HG03469 (cell line): ENCODE measurements at regions not wholly inside any gene's neighbourhood (a gene's known extent, or its start where the extent isn't known, plus 50 kb on each side); places are given as distances from the start of the nearest gene placed in this dataset.
"Not testable (repeated sequence)": the region's sequence is repeated elsewhere in the genome, so short reads cannot be mapped to it uniquely, and the experiment has no call there.

ENCODE experiments used
- ATAC-seq: cut with Tn5 transposase; IDR thresholded peaks from one replicate; pipeline ENCODE4 v1.9.1; 2021; ENCODE audit warnings: mild to moderate bottlenecking, moderate library complexity, moderate number of reproducible peaks; ENCODE audit not compliant: unreplicated experiment

DNA sequence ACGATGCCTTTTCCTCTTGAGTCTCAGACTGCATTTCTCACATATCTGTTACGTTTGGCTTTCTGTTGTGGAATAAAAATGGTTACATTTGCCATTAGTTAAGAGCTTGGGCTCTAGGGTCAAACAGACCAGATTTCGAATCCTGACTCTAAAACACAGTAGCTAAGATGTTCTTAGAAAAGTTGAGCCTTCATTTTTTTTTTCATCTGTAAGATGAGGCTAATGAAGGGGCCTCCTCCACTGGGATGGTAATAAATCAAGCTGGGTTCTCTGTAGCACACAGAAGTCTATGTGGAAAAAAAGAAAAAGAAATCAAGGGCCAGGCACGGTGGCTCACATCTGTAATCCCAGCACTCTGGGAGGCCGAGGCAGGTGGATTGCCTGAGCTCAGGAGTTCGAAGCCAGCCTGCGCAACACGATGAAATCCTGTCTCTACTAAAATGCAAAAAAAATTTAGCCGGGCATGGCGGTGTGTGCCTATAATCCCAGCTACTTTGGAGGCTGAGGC, 49.9 kb upstream of the CAPRIN1 start:
- ATAC-seq = no peak

- no peak for ATAC-seq
Observed at GRCh38 chr11:33999393-33999792, 52.1 kb upstream of the CAPRIN1 start.

DNA sequence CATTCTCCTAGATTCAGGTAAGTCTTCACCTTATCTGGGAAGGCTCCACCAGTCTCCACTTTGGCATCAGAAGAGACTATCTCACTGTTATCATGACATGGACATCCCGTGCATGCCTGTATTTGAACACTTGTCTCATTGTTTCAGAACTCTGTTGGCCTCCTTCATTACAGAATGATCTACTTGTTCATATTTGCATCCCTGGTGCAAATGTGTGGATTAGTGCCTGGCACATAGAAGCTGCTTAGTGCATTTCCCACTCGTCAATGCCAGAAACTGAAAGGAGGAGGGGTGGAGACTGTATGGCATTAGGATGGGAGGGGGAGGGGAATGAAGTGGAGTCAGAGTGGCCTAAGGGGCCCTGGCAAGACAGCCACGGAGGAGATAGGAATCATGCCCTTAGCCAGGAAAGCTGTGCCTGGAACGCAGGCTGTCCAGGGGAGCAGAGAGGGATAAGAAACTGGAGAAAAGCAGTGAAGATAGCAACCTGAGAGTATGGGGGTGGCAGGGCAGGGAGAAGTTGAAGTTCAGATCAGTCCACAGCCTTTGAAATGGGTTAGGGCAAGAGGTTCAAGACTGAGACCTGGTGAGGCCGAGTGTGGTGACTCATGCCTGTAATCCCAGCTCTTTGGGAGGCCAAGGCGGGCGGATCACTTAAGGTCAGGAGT, 53.8 kb upstream of the CAPRIN1 start:
- no peak for ATAC-seq

GRCh38 chr11:33996498-33997454, 54.8 kb upstream of the CAPRIN1 start:
- ATAC-seq = no peak

GRCh38 chr11:33994937-33995336, 56.6 kb upstream of the CAPRIN1 start:
- ATAC-seq = no peak

- ATAC-seq = not testable (repeated sequence)
Observed at GRCh38 chr11:33991136-33991535, 60.4 kb upstream of the CAPRIN1 start.

- ATAC-seq = not testable (repeated sequence)
Observed at GRCh38 chr11:33990131-33990530, 61.4 kb upstream of the CAPRIN1 start.

DNA sequence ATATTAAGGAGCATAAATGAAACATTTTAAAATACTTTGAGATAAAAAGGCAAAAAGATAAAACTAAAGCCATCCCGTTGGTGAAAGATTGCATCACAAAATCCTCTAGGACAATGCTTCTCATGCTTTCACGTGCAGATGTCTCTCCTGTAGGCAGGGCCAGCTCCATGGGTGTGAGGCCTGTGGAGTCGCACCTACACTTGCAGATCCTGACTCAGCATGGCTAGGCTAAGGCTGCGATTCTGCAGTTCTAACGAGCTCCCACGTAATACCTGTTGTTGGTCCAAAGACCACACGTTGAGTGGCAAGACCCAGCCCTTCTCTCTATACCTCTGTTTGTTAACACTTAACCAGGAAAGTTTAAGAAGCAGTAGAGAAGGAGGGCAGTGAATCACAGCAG, 62.1 kb upstream of the CAPRIN1 start:
- no peak for ATAC-seq

- ATAC-seq = no peak
Observed at GRCh38 chr11:33988586-33989370, 62.8 kb upstream of the CAPRIN1 start.

DNA sequence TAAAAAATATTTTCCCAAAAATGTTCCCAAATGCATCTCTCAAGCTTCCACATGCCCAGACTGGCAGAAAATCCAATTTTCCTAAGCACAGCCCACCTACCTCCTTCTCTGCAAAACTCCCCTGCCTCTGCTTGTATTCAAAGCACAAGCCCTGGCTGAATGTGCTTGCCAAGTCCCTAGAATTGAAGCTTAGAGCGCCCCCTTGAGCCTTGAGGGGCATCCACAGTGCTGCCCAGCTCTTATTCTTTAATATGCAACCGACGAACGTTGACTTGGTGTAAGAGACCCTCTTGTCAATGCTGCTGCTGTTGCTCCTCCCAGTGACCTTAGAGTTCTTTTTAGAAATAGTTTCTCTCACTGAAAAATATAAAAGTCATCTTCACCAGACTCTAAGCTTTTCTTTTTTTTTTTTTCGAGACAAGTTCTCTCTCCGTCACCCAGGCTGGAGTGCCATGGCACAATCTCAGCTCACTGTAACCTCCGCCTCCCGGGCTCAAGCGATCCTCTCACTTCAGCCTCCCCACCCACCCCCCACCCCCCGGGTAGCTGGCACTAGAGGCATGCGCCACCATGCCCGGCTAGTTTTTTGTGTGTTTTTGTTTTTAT, 63.5 kb upstream of the CAPRIN1 start:
- ATAC-seq = no peak

GRCh38 chr11:33987545-33987944, 64.0 kb upstream of the CAPRIN1 start:
- no peak for ATAC-seq

GRCh38 chr11:33986597-33987501, 64.7 kb upstream of the CAPRIN1 start:
- ATAC-seq = not testable (repeated sequence)

- no peak for ATAC-seq
Observed at GRCh38 chr11:33984682-33985389, 66.7 kb upstream of the CAPRIN1 start.

DNA sequence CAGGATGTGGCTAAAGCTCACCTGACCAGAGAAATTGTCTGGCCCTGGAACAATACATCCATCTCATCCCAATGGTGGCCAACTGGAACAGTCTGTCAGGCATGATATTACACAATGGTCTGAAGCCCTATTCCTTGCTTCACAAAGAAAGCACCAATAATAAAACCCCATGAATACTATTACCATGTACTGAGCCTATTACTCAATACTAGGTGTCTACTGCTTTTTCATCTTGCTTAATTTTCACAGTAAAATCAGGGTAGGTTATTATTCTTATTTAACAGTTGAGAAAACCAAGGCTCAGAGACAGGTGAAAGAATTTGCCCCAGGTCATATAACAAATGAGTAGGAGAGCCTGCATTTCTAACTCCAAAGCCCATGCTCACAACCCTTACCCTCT, 68.9 kb upstream of the CAPRIN1 start:
- ATAC-seq = no peak

GRCh38 chr11:33980897-33981296, 70.6 kb upstream of the CAPRIN1 start:
- ATAC-seq = no peak

DNA sequence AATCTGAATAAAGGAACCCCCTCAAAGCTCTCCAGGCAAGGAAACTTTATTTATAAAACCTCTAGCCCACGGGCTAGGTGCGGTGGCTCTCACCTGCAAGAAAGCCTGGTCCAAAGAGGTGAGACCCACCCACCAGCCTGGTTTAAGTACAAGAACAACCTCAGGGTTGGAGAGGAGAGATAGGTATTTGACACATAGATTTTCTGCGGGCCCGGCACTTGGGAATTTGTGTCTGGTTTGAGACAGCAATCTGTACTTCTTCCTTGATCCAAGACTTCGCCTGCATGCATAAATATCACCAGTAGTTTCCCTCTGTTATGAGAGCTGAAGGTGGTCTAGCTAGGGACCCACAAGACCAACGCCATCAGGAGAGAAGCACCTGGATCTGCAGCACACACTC, 73.2 kb upstream of the CAPRIN1 start:
- no peak for ATAC-seq

DNA sequence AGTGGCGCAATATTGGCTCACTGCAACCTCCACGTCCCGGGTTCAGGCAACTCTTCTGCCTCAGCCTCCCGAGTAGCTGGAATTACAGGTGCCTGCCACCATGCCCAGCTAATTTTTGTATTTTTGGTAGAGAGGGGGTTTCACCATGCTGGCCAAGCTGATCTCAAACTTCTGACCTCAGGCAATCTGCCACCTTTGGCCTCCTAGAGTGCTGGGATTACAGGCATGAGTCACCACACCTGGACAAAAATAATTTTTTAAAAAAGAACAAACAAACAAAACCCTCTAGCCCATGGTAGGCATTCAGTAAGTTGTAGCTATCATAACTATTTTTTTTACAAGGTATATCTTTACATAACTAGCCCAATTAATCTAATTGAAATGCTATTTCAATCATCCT, 73.9 kb upstream of the CAPRIN1 start:
- no peak for ATAC-seq

DNA sequence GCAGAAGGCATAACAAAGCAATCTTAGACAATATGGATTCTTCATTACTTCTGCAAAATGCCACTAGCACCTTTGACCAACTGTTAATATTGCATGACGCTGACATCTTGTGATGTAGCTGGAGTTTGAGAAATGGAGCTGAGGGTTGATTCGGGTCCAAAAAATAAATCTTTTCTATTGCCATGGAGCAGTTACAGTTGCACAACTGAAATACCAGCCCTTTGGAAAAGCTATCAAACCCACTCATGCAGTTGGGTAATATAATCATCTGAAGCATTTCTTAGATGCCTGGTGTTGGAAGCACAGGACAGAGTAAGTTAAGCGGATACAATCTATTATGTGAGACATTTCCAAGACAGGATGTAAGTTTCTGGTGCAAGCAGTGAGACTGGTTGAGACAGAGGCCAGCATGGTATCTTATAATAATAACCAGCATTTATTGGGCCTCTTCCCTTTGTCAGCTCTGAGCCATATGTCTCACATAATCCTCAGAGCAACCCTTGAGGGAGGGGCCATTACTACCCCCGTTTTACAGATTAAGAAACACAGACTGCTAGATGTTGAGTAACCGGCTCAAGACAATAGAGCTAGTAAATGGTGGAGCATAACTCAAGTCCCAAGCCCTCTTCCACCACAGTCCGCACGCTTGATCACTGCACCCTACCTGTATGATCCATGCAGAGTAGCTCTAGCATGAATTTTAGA, 74.9 kb upstream of the CAPRIN1 start:
- ATAC-seq = no peak
